ENCODE measurements at regions not wholly inside any gene's neighbourhood (a gene's known extent, or its start where the extent isn't known, plus 50 kb on each side); places are given as distances from the start of the nearest gene placed in this dataset.
"Not testable (repeated sequence)": the region's sequence is repeated elsewhere in the genome, so short reads cannot be mapped to it uniquely, and the experiment has no call there.

- DNase-seq (ENCODE audit: low read depth in 4 of 4, low spot score in 1 of 4): no peak
Measured at GRCh38 chr14:97956581-97957340, 1159.6 kb downstream of the VRK1 start.

GRCh38 chr14:97959251-97959650 is 1162.1 kb downstream of the VRK1 start:
- DNase-seq (ENCODE audit: low read depth in 4 of 4, low spot score in 1 of 4): no peak

GRCh38 chr14:97960436-97960835 is 1163.3 kb downstream of the VRK1 start:
- DNase-seq (ENCODE audit: low read depth in 4 of 4, low spot score in 1 of 4): no peak

GRCh38 chr14:97970222-97970621 is 1173.0 kb downstream of the VRK1 start:
- no peak for DNase-seq (ENCODE audit: low read depth in 4 of 4, low spot score in 1 of 4)

GRCh38 chr14:97975216-97975615 is 1178.0 kb downstream of the VRK1 start:
- DNase-seq (ENCODE audit: low read depth in 4 of 4, low spot score in 1 of 4): no peak

GRCh38 chr14:97975962-97976361 is 1178.8 kb downstream of the VRK1 start:
- no peak for DNase-seq (ENCODE audit: low read depth in 4 of 4, low spot score in 1 of 4)

GRCh38 chr14:97976861-97977260 is 1179.7 kb downstream of the VRK1 start:
- DNase-seq (ENCODE audit: low read depth in 4 of 4, low spot score in 1 of 4): no peak

- DNase-seq (ENCODE audit: low read depth in 4 of 4, low spot score in 1 of 4): peak; percentile 38 to 76 (median 59)
Measured at GRCh38 chr14:97977651-97978261, 1180.6 kb downstream of the VRK1 start.

- DNase-seq (ENCODE audit: low read depth in 4 of 4, low spot score in 1 of 4): peak; percentile 49 to 75 (median 67)
Measured at GRCh38 chr14:97978341-97978740, 1181.2 kb downstream of the VRK1 start.

GRCh38 chr14:97993508-97994019 is 1196.4 kb downstream of the VRK1 start:
- no peak for DNase-seq (ENCODE audit: low read depth in 4 of 4, low spot score in 1 of 4)

GRCh38 chr14:97994020-97994531 is 1196.9 kb downstream of the VRK1 start:
- no peak for DNase-seq (ENCODE audit: low read depth in 4 of 4, low spot score in 1 of 4)

GRCh38 chr14:97995038-97995437 is 1197.9 kb downstream of the VRK1 start:
- DNase-seq (ENCODE audit: low read depth in 4 of 4, low spot score in 1 of 4): no peak

- no peak for DNase-seq (ENCODE audit: low read depth in 4 of 4, low spot score in 1 of 4)
Measured at GRCh38 chr14:97995531-97995930, 1198.3 kb downstream of the VRK1 start.

- no peak for DNase-seq (ENCODE audit: low read depth in 4 of 4, low spot score in 1 of 4)
Measured at GRCh38 chr14:98006008-98006407, 1208.8 kb downstream of the VRK1 start.

GRCh38 chr14:98008381-98009113 is 1211.4 kb downstream of the VRK1 start:
- DNase-seq (ENCODE audit: low read depth in 4 of 4, low spot score in 1 of 4): no peak

- not testable (repeated sequence) for DNase-seq (ENCODE audit: low read depth in 4 of 4, low spot score in 1 of 4)
Measured at GRCh38 chr14:98009177-98009576, 1212.0 kb downstream of the VRK1 start.

GRCh38 chr14:98010784-98011183 is 1213.6 kb downstream of the VRK1 start:
- no peak for DNase-seq (ENCODE audit: low read depth in 4 of 4, low spot score in 1 of 4)

GRCh38 chr14:98014851-98015615 is 1217.9 kb downstream of the VRK1 start:
- DNase-seq (ENCODE audit: low read depth in 4 of 4, low spot score in 1 of 4): no peak

- no peak for DNase-seq (ENCODE audit: low read depth in 4 of 4, low spot score in 1 of 4)
Measured at GRCh38 chr14:98015921-98016320, 1218.7 kb downstream of the VRK1 start.

- DNase-seq (ENCODE audit: low read depth in 4 of 4, low spot score in 1 of 4): no peak
Measured at GRCh38 chr14:98018628-98019027, 1221.4 kb downstream of the VRK1 start.
